ENCODE measurements at regions not wholly inside any gene's neighbourhood (a gene's known extent, or its start where the extent isn't known, plus 50 kb on each side); places are given as distances from the start of the nearest gene placed in this dataset.
"Not testable (repeated sequence)": the region's sequence is repeated elsewhere in the genome, so short reads cannot be mapped to it uniquely, and the experiment has no call there.

GRCh38 chr11:112624431-112624830 is 336.8 kb upstream of the NCAM1 start:
- no peaks in the 10 kb centered on the region for H3K4me1 ChIP-seq
- H3K4me3 ChIP-seq (ENCODE audit: low read depth, low read length): no peak overlapping the region
- H3K79me2 ChIP-seq: no peaks in the 10 kb centered on the region
- H3K27ac ChIP-seq: no peak overlapping the region
- H3K4me2 ChIP-seq (ENCODE audit: low read length): no peak overlapping the region
- H3K9me3 ChIP-seq (ENCODE audit: control insufficient read depth, low read length): no peaks in the 10 kb centered on the region
- H3K27me3 ChIP-seq (ENCODE audit: control insufficient read depth, insufficient read depth, low read length): no peaks in the 10 kb centered on the region
- no peaks in the 10 kb centered on the region for H3K36me3 ChIP-seq (ENCODE audit: control insufficient read depth, insufficient read depth, low read length)
- TF ChIP-seq, protein P1, sequence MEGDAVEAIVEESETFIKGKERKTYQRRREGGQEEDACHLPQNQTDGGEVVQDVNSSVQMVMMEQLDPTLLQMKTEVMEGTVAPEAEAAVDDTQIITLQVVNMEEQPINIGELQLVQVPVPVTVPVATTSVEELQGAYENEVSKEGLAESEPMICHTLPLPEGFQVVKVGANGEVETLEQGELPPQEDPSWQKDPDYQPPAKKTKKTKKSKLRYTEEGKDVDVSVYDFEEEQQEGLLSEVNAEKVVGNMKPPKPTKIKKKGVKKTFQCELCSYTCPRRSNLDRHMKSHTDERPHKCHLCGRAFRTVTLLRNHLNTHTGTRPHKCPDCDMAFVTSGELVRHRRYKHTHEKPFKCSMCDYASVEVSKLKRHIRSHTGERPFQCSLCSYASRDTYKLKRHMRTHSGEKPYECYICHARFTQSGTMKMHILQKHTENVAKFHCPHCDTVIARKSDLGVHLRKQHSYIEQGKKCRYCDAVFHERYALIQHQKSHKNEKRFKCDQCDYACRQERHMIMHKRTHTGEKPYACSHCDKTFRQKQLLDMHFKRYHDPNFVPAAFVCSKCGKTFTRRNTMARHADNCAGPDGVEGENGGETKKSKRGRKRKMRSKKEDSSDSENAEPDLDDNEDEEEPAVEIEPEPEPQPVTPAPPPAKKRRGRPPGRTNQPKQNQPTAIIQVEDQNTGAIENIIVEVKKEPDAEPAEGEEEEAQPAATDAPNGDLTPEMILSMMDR (IDR thresholded peaks at IDR 0.05): no peak
- no peak overlapping the region for H3K9ac ChIP-seq
- no peak overlapping the region for H2AFZ ChIP-seq

- H3K36me3 ChIP-seq (ENCODE audit: control insufficient read depth, insufficient read depth, low read length); H3K27ac ChIP-seq; H3K79me2 ChIP-seq; H3K4me3 ChIP-seq (ENCODE audit: low read depth, low read length); H3K9ac ChIP-seq; H3K4me1 ChIP-seq; H3K4me2 ChIP-seq (ENCODE audit: low read length); H3K9me3 ChIP-seq (ENCODE audit: control insufficient read depth, low read length); H2AFZ ChIP-seq; H3K27me3 ChIP-seq (ENCODE audit: control insufficient read depth, insufficient read depth, low read length): not testable (repeated sequence)
Measured at GRCh38 chr11:112624971-112625370, 336.2 kb upstream of the NCAM1 start.

DNA sequence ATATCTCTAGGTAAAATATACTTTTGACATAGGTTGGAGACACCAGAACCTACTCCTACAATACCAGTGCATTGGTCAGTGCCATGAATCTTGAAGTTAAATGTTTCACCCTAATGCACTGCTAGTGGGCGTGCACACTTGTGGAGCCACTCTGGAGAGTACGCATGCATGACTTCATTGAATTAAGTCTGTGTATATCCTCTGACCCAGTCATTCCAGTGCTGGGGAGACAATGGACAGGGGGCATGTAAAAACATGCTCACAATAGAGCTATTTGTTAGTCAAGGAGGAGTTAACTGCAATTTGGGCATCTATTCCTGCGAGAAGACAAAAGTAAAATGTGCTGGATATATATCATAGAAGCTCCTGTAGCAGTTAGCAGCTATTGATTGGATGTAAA is 335.4 kb upstream of the NCAM1 start:
- H3K4me2 ChIP-seq (ENCODE audit: low read length): no peak overlapping the region
- no peak overlapping the region for H3K27ac ChIP-seq
- no peak overlapping the region for H2AFZ ChIP-seq
- no peaks in the 10 kb centered on the region for H3K36me3 ChIP-seq (ENCODE audit: control insufficient read depth, insufficient read depth, low read length)
- H3K4me1 ChIP-seq: no peaks in the 10 kb centered on the region
- no peak overlapping the region for H3K4me3 ChIP-seq (ENCODE audit: low read depth, low read length)
- no peaks in the 10 kb centered on the region for H3K27me3 ChIP-seq (ENCODE audit: control insufficient read depth, insufficient read depth, low read length)
- H3K79me2 ChIP-seq: no peaks in the 10 kb centered on the region
- no peaks in the 10 kb centered on the region for H3K9me3 ChIP-seq (ENCODE audit: control insufficient read depth, low read length)
- TF ChIP-seq, protein P1 (IDR thresholded peaks at IDR 0.05): no peak
- H3K9ac ChIP-seq: no peak overlapping the region

DNA sequence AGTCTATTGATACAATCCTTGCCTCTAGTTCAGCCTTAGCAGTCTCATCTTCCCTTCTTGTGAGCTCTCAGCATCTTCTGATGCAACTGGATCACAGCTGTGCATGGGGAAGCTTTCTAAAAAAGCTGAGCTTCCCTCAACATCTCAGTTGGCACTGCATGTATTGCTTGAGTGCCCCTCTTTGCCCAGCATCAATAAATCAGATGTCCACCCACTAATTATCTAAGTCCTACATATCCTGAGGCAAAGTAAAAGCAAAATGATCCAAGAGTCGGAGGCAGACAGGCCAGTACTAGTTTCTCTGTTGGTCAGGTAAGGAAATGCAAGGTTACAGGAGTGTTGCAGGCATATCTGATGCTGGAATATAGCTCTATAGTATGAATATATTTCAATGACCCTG is 334.5 kb upstream of the NCAM1 start:
- Histone ChIP-seq H2AFZ (no peak overlapping the region), H3K4me2 (ENCODE audit: low read length) (no peak overlapping the region), H3K4me3 (ENCODE audit: low read depth, low read length) (no peak overlapping the region), H3K9me3 (ENCODE audit: control insufficient read depth, low read length) (no peaks in the 10 kb centered on the region), H3K36me3 (ENCODE audit: control insufficient read depth, insufficient read depth, low read length) (no peaks in the 10 kb centered on the region), H3K9ac (no peak overlapping the region), H3K4me1 (no peaks in the 10 kb centered on the region), H3K27ac (no peak overlapping the region), H3K27me3 (ENCODE audit: control insufficient read depth, insufficient read depth, low read length) (no peaks in the 10 kb centered on the region), H3K79me2 (no peaks in the 10 kb centered on the region)
- TF ChIP-seq, protein P1 (IDR thresholded peaks at IDR 0.05): no peak

- H3K9ac ChIP-seq: no peak overlapping the region
- no peaks in the 10 kb centered on the region for H3K4me1 ChIP-seq
- H3K79me2 ChIP-seq: no peaks in the 10 kb centered on the region
- no peak overlapping the region for H3K27ac ChIP-seq
- no peak overlapping the region for H3K4me2 ChIP-seq (ENCODE audit: low read length)
- no peak overlapping the region for H3K4me3 ChIP-seq (ENCODE audit: low read depth, low read length)
- no peak overlapping the region for H2AFZ ChIP-seq
- no peaks in the 10 kb centered on the region for H3K36me3 ChIP-seq (ENCODE audit: control insufficient read depth, insufficient read depth, low read length)
- TF ChIP-seq, protein P1 (IDR thresholded peaks at IDR 0.05): no peak
- H3K9me3 ChIP-seq (ENCODE audit: control insufficient read depth, low read length): no peaks in the 10 kb centered on the region
- no peaks in the 10 kb centered on the region for H3K27me3 ChIP-seq (ENCODE audit: control insufficient read depth, insufficient read depth, low read length)
Measured at GRCh38 chr11:112627588-112628045, 333.6 kb upstream of the NCAM1 start.
